CD4-positive, alpha-beta T cell (primary cell): ENCODE measurements at regions not wholly inside any gene's neighbourhood (a gene's known extent, or its start where the extent isn't known, plus 50 kb on each side); places are given as distances from the start of the nearest gene placed in this dataset.

Experiments
- ATAC-seq: fragments of 200-7000 bp; cut with Tn5 transposase; one replicate; pipeline ENCODE4 v1.10.0; 2022; ENCODE audit warnings: mild to moderate bottlenecking; ENCODE audit not compliant: poor library complexity
- CTCF ChIA-PET: fragments of 350-600 bp; sonication (Branson Sonifier 250); formaldehyde crosslinking; loops from one replicate; lab custom pipeline; 2021; ENCODE audit warnings: antibody characterized with exemption, inconsistent platforms; lab: Charles Lee
- POLR2A ChIA-PET: fragments of 350-600 bp; sonication (Branson Sonifier 250); formaldehyde crosslinking; loops from one replicate; lab custom pipeline; 2021; ENCODE audit warnings: antibody characterized with exemption, inconsistent platforms; lab: Charles Lee
- DNase-seq, 14 experiments: peaks; one replicate each; pipeline ENCODE4 v3.0.0-alpha.2; 2013 to 2020; ENCODE audit warnings: mixed read lengths in 2 of 14
- H3K27ac ChIP-seq, 2 donors: one replicate each; pipeline versions ENCODE4 v1.5.1 to v1.7.0; 2013; ENCODE audit warnings: low read length in 2 of 2, low read depth in 1 of 2, mild to moderate bottlenecking in 1 of 2
- H3K27me3 ChIP-seq, 2 experiments: 1 replicate in 1 of 2; 2 replicates in 1 of 2; pipeline versions ENCODE4 v1.6.1 to v1.7.0; 2013; ENCODE audit warnings: low read length in 2 of 2, control low read depth in 1 of 2, mild to moderate bottlenecking in 1 of 2, moderate library complexity in 1 of 2; ENCODE audit not compliant: insufficient read depth in 2 of 2, control insufficient read depth in 1 of 2
- H3K36me3 ChIP-seq: one replicate; pipeline ENCODE4 v1.6.1; 2013; ENCODE audit warnings: low read length, control low read depth; ENCODE audit not compliant: insufficient read depth
- H3K4me1 ChIP-seq: one replicate; pipeline ENCODE4 v1.6.1; 2013; ENCODE audit warnings: low read length, control low read depth; ENCODE audit not compliant: insufficient read depth
- H3K4me3 ChIP-seq: one replicate; pipeline ENCODE4 v1.5.1; 2013; ENCODE audit warnings: mild to moderate bottlenecking, low read length, moderate library complexity
- H3K9me3 ChIP-seq, 2 experiments: 1 replicate in 1 of 2; 2 replicates in 1 of 2; pipeline versions ENCODE4 v1.6.1 to v1.7.0; 2013; ENCODE audit warnings: low read length in 2 of 2, mild to moderate bottlenecking in 2 of 2, control low read depth in 1 of 2, moderate library complexity in 1 of 2; ENCODE audit not compliant: control insufficient read depth in 1 of 2, insufficient read depth in 1 of 2
- H3K27ac Mint-ChIP-seq: one replicate; pipeline ENCODE4 v1.8.0; 2020; ENCODE audit warnings: mixed read lengths
- H3K27me3 Mint-ChIP-seq: one replicate; pipeline ENCODE4 v1.8.0; 2021; ENCODE audit warnings: mixed read lengths
- H3K36me3 Mint-ChIP-seq: one replicate; pipeline ENCODE4 v1.8.0; 2021; ENCODE audit warnings: low read depth, mixed read lengths
- H3K4me1 Mint-ChIP-seq: one replicate; pipeline ENCODE4 v1.8.0; 2021; ENCODE audit warnings: low read depth, mixed read lengths
- H3K4me3 Mint-ChIP-seq: one replicate; pipeline ENCODE4 v1.8.0; 2020; ENCODE audit warnings: mild to moderate bottlenecking, mixed read lengths
- H3K9me3 Mint-ChIP-seq: one replicate; pipeline ENCODE4 v1.8.0; 2020; ENCODE audit warnings: mixed read lengths
- intact Hi-C, 2 experiments: fragments of 100-400 bp; cut with DNase I in 1 of 2; cut with micrococcal nuclease in 1 of 2; formaldehyde crosslinking; loops; one replicate each; pipeline versions ENCODE4 v1.15.1 to v1.9.0; 2023 to 2025; cut with DNase I, micrococcal nuclease
- TF ChIP-seq, protein P1 (sequence below): fragments of 200-600 bp; IDR thresholded peaks from one replicate; pipeline ENCODE4 v1.8.0; 2022; ENCODE audit warnings: antibody characterized with exemption, mild to moderate bottlenecking

DNA sequence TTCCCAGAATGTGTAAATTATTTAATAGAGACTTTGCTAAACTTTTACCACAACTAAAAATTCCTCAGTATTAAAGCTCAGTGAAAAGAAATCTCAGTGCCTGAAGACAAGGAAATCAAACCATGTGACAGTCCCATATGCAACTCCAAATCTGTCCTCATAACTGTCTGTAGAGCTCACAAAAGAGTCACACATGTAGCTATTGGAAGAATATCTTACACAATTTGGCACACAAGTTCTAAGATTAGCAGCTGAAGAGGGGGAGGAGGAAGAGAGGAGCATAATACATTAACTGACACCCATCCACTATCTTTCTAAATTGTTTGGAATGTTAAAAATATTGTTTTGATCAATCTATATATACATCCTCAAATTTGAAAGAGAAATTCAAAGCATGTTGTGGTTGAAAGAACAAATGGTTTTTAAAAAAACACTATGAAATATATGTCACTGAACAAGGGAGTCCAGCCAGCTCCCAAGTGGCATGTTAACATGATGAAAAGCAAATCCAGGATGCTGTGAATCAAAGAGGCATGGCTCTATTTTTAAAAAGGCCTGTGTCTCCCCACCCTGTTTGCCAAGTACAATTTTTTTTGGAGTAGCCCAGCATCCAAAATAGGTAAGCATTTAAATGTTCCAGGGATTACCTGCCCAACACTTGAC is 126.3 kb upstream of the NANOGP8 start:
- DNase-seq: no peak
- H3K27ac Mint-ChIP-seq: no peak overlapping the region
- Histone ChIP-seq H3K4me3 (no peak overlapping the region), H3K9me3 (peaks cover 0 to 5% of the 10 kb centered on the region in 2 experiments), H3K27me3 (no peaks in the 10 kb centered on the region), H3K36me3 (no peaks in the 10 kb centered on the region), H3K27ac (no peak overlapping the region), H3K4me1 (no peaks in the 10 kb centered on the region)
- H3K36me3 Mint-ChIP-seq: no peaks in the 10 kb centered on the region
- H3K4me1 Mint-ChIP-seq: no peaks in the 10 kb centered on the region
- H3K9me3 Mint-ChIP-seq: peaks cover 1% of the 10 kb centered on the region
- ChIA-PET CTCF (no interaction called here), POLR2A (no interaction called here)
- TF ChIP-seq, protein P1, sequence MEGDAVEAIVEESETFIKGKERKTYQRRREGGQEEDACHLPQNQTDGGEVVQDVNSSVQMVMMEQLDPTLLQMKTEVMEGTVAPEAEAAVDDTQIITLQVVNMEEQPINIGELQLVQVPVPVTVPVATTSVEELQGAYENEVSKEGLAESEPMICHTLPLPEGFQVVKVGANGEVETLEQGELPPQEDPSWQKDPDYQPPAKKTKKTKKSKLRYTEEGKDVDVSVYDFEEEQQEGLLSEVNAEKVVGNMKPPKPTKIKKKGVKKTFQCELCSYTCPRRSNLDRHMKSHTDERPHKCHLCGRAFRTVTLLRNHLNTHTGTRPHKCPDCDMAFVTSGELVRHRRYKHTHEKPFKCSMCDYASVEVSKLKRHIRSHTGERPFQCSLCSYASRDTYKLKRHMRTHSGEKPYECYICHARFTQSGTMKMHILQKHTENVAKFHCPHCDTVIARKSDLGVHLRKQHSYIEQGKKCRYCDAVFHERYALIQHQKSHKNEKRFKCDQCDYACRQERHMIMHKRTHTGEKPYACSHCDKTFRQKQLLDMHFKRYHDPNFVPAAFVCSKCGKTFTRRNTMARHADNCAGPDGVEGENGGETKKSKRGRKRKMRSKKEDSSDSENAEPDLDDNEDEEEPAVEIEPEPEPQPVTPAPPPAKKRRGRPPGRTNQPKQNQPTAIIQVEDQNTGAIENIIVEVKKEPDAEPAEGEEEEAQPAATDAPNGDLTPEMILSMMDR: no peak
- H3K27me3 Mint-ChIP-seq: no peaks in the 10 kb centered on the region
- no peak overlapping the region for H3K4me3 Mint-ChIP-seq
- no peak for ATAC-seq
- intact Hi-C loops: no loop called here

DNA sequence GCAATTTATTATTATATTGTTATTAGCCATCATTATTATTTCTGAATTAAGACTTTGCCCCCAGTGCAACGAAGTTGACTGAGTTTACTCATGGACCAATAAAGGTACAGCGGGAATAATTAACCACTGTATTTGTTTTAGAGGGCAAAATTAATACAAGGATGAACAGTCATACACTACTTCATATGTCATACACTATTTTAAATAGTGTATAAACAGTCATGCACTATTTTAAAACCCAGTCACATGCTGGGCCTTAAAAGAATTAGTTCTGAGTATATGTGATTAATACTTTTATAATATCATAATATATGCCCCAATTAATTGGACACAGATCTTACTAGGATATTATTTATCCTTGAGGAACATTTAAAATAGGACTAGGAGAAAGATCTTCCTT is 125.3 kb upstream of the NANOGP8 start:
- no peaks in the 10 kb centered on the region for H3K36me3 Mint-ChIP-seq
- no peaks in the 10 kb centered on the region for H3K4me1 Mint-ChIP-seq

DNA sequence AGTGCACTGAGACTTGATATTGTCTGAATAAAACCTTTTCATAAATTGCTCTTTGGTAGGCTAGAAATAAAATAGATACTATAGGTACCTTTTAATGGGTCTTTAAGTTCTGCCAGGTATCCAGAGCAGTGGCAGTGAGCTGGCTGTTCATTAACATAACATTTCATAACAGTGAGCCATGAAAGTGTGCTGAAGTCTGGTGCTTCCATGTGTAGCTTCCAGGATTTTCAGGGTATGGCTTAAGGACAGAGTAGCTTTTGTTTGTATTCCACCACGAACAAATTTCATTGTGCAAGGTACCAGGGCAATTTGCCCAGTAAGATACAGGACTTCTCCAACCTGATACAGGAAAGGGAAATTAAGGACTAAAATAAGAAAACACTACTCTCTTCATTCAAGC is 124.7 kb upstream of the NANOGP8 start:
- H3K27ac ChIP-seq: no peak overlapping the region

More for the DNA sequence above, 125.3 kb upstream of the NANOGP8 start:
- peaks cover 0 to 5% of the 10 kb centered on the region in 2 experiments for H3K9me3 ChIP-seq
- no peak overlapping the region for H3K4me3 Mint-ChIP-seq
- CTCF ChIA-PET: no interaction called here
- TF ChIP-seq, protein P1: no peak
- H3K27me3 Mint-ChIP-seq: no peaks in the 10 kb centered on the region
- H3K9me3 Mint-ChIP-seq: peaks cover 2% of the 10 kb centered on the region
- no peak overlapping the region for H3K27ac Mint-ChIP-seq
- H3K4me1 ChIP-seq: no peaks in the 10 kb centered on the region
- H3K27me3 ChIP-seq: no peaks in the 10 kb centered on the region
- no peak overlapping the region for H3K27ac ChIP-seq
- intact Hi-C loops: no loop called here
- no peaks in the 10 kb centered on the region for H3K36me3 ChIP-seq
- DNase-seq: no peak
- POLR2A ChIA-PET: no interaction called here
- no peak overlapping the region for H3K4me3 ChIP-seq
- ATAC-seq: no peak

More for the DNA sequence above, 124.7 kb upstream of the NANOGP8 start:
- Mint-ChIP-seq H3K9me3 (peaks cover 2% of the 10 kb centered on the region), H3K36me3 (no peaks in the 10 kb centered on the region), H3K27me3 (no peaks in the 10 kb centered on the region), H3K4me1 (no peaks in the 10 kb centered on the region), H3K27ac (no peak overlapping the region), H3K4me3 (no peak overlapping the region)
- ChIA-PET POLR2A (no interaction called here), CTCF (no interaction called here)
- DNase-seq (no peak), ATAC-seq (no peak)
- intact Hi-C loops: no loop called here
- TF ChIP-seq, protein P1: no peak
- Histone ChIP-seq H3K4me3 (no peak overlapping the region), H3K4me1 (no peaks in the 10 kb centered on the region), H3K27me3 (no peaks in the 10 kb centered on the region), H3K9me3 (peaks cover 0 to 5% of the 10 kb centered on the region in 2 experiments), H3K36me3 (no peaks in the 10 kb centered on the region)
